Muscle layer of colon (tissue), 2 donors: ENCODE measurements at regions not wholly inside any gene's neighbourhood (a gene's known extent, or its start where the extent isn't known, plus 50 kb on each side); places are given as distances from the start of the nearest gene placed in this dataset.

Experiments
- H3K27ac ChIP-seq: one replicate; pipeline ENCODE4 v1.7.0; 2013; ENCODE audit warnings: low read depth, mild to moderate bottlenecking, low read length, moderate library complexity
- H3K27me3 ChIP-seq, 2 donors: one replicate each; pipeline ENCODE4 v1.7.0; 2013; ENCODE audit warnings: low read length in 2 of 2, mild to moderate bottlenecking in 2 of 2; ENCODE audit not compliant: insufficient read depth in 2 of 2, control insufficient read depth in 1 of 2
- H3K36me3 ChIP-seq: one replicate; pipeline ENCODE4 v1.7.0; 2013; ENCODE audit warnings: mild to moderate bottlenecking, low read length; ENCODE audit not compliant: insufficient read depth
- H3K4me1 ChIP-seq: one replicate; pipeline ENCODE4 v1.7.0; 2013; ENCODE audit warnings: mild to moderate bottlenecking, low read length; ENCODE audit not compliant: insufficient read depth
- H3K4me3 ChIP-seq, 2 donors: one replicate each; pipeline ENCODE4 v1.7.0; 2013; ENCODE audit warnings: low read length in 2 of 2, low read depth in 1 of 2, mild to moderate bottlenecking in 1 of 2, moderate library complexity in 1 of 2
- H3K9ac ChIP-seq: one replicate; pipeline ENCODE4 v1.7.0; 2013; ENCODE audit warnings: low read length
- H3K9me3 ChIP-seq: one replicate; pipeline ENCODE4 v1.7.0; 2013; ENCODE audit warnings: mild to moderate bottlenecking, low read length
- donor health status: abdominal sarcoma.
- donor health status: Adenocarcinoma of cecum.

GRCh38 chr16:8109510-8110369, 480.6 kb downstream of the TMEM114 start:
- H3K27ac ChIP-seq = no peak overlapping the region
- H3K4me1 ChIP-seq = no peaks in the 10 kb centered on the region
- no peak overlapping the region for H3K4me3 ChIP-seq
- H3K27me3 ChIP-seq = no peaks in the 10 kb centered on the region
- H3K9me3 ChIP-seq = no peaks in the 10 kb centered on the region
- H3K36me3 ChIP-seq = no peaks in the 10 kb centered on the region
- H3K9ac ChIP-seq = no peak overlapping the region

- Histone ChIP-seq H3K27me3 (no peaks in the 10 kb centered on the region), H3K4me1 (no peaks in the 10 kb centered on the region), H3K27ac (no peak overlapping the region), H3K4me3 (no peak overlapping the region), H3K36me3 (no peaks in the 10 kb centered on the region), H3K9ac (no peak overlapping the region), H3K9me3 (no peaks in the 10 kb centered on the region)
These were observed 481.3 kb downstream of the TMEM114 start for GRCh38 chr16:8108991-8109509.

GRCh38 chr16:8107296-8107695, 483.0 kb downstream of the TMEM114 start:
- Histone ChIP-seq H3K9ac (no peak overlapping the region), H3K27me3 (no peaks in the 10 kb centered on the region), H3K9me3 (no peaks in the 10 kb centered on the region), H3K4me3 (no peak overlapping the region), H3K27ac (no peak overlapping the region), H3K4me1 (no peaks in the 10 kb centered on the region), H3K36me3 (no peaks in the 10 kb centered on the region)

GRCh38 chr16:8103649-8104289, 486.5 kb downstream of the TMEM114 start:
- no peaks in the 10 kb centered on the region for H3K27me3 ChIP-seq
- no peak overlapping the region for H3K27ac ChIP-seq
- no peaks in the 10 kb centered on the region for H3K4me1 ChIP-seq
- H3K9me3 ChIP-seq = no peaks in the 10 kb centered on the region
- no peak overlapping the region for H3K9ac ChIP-seq
- H3K4me3 ChIP-seq = no peak overlapping the region
- H3K36me3 ChIP-seq = no peaks in the 10 kb centered on the region

- H3K9me3 ChIP-seq = no peaks in the 10 kb centered on the region
- no peaks in the 10 kb centered on the region for H3K27me3 ChIP-seq
- no peak overlapping the region for H3K4me3 ChIP-seq
- H3K9ac ChIP-seq = no peak overlapping the region
- H3K27ac ChIP-seq = no peak overlapping the region
- H3K36me3 ChIP-seq = no peaks in the 10 kb centered on the region
- H3K4me1 ChIP-seq = no peaks in the 10 kb centered on the region
These were observed 490.7 kb downstream of the TMEM114 start for GRCh38 chr16:8099586-8099985.

- H3K36me3 ChIP-seq = no peaks in the 10 kb centered on the region
- no peaks in the 10 kb centered on the region for H3K4me1 ChIP-seq
- H3K4me3 ChIP-seq = no peak overlapping the region
- H3K27me3 ChIP-seq = no peaks in the 10 kb centered on the region
- no peak overlapping the region for H3K9ac ChIP-seq
- no peak overlapping the region for H3K27ac ChIP-seq
- H3K9me3 ChIP-seq = no peaks in the 10 kb centered on the region
These were observed 491.3 kb downstream of the TMEM114 start for GRCh38 chr16:8098947-8099512.

GRCh38 chr16:8096211-8096610, 494.1 kb downstream of the TMEM114 start:
- H3K4me3 ChIP-seq = no peak overlapping the region
- H3K27me3 ChIP-seq = no peaks in the 10 kb centered on the region
- H3K27ac ChIP-seq = no peak overlapping the region
- no peak overlapping the region for H3K9ac ChIP-seq
- H3K9me3 ChIP-seq = no peaks in the 10 kb centered on the region
- H3K4me1 ChIP-seq = no peaks in the 10 kb centered on the region
- H3K36me3 ChIP-seq = no peaks in the 10 kb centered on the region

GRCh38 chr16:8094696-8095095, 495.6 kb downstream of the TMEM114 start:
- H3K9me3 ChIP-seq = no peaks in the 10 kb centered on the region
- no peaks in the 10 kb centered on the region for H3K4me1 ChIP-seq
- H3K27me3 ChIP-seq = no peaks in the 10 kb centered on the region
- no peak overlapping the region for H3K4me3 ChIP-seq
- no peak overlapping the region for H3K27ac ChIP-seq
- no peak overlapping the region for H3K9ac ChIP-seq
- no peaks in the 10 kb centered on the region for H3K36me3 ChIP-seq

- Histone ChIP-seq H3K4me3 (no peak overlapping the region), H3K4me1 (no peaks in the 10 kb centered on the region)
These were observed 501.4 kb downstream of the TMEM114 start for GRCh38 chr16:8088820-8089338.

GRCh38 chr16:8087597-8088289, 502.6 kb downstream of the TMEM114 start:
- Histone ChIP-seq H3K9ac (no peak overlapping the region), H3K27ac (no peak overlapping the region)

More at GRCh38 chr16:8088820-8089338, 501.4 kb downstream of the TMEM114 start:
- no peaks in the 10 kb centered on the region for H3K36me3 ChIP-seq
- no peak overlapping the region for H3K27ac ChIP-seq
- no peak overlapping the region for H3K9ac ChIP-seq
- no peaks in the 10 kb centered on the region for H3K27me3 ChIP-seq
- H3K9me3 ChIP-seq = no peaks in the 10 kb centered on the region

GRCh38 chr16:8087146-8087545, 503.2 kb downstream of the TMEM114 start:
- H3K4me3 ChIP-seq = no peak overlapping the region
- no peaks in the 10 kb centered on the region for H3K9me3 ChIP-seq

More at GRCh38 chr16:8087597-8088289, 502.6 kb downstream of the TMEM114 start:
- no peaks in the 10 kb centered on the region for H3K36me3 ChIP-seq
- no peak overlapping the region for H3K4me3 ChIP-seq
- H3K27me3 ChIP-seq = no peaks in the 10 kb centered on the region
- H3K9me3 ChIP-seq = no peaks in the 10 kb centered on the region
- H3K4me1 ChIP-seq = no peaks in the 10 kb centered on the region

More at GRCh38 chr16:8087146-8087545, 503.2 kb downstream of the TMEM114 start:
- no peak overlapping the region for H3K9ac ChIP-seq
- no peaks in the 10 kb centered on the region for H3K36me3 ChIP-seq
- no peak overlapping the region for H3K27ac ChIP-seq
- H3K27me3 ChIP-seq = no peaks in the 10 kb centered on the region
- no peaks in the 10 kb centered on the region for H3K4me1 ChIP-seq
